Hepatocyte (in vitro differentiated cells): ENCODE measurements at regions not wholly inside any gene's neighbourhood (a gene's known extent, or its start where the extent isn't known, plus 50 kb on each side); places are given as distances from the start of the nearest gene placed in this dataset.

Experiments used
- EZH2 ChIP-seq: fragments of 200-600 bp; sonication (generic); IDR thresholded peaks from 2 replicates; pipeline ENCODE4 v1.6.1; 2016; ENCODE audit warnings: antibody characterized with exemption, mild to moderate bottlenecking, borderline replicate concordance
- EZH2phosphoT487 ChIP-seq: fragments of 200-600 bp; sonication (generic); IDR thresholded peaks from one replicate; pipeline ENCODE4 v1.6.1; 2018; ENCODE audit warnings: antibody characterized with exemption, mild to moderate bottlenecking, low read depth, moderate library complexity; ENCODE audit not compliant: unreplicated experiment, severe bottlenecking
- TF ChIP-seq, protein P1 (sequence below): fragments of 200-600 bp; sonication (generic); IDR thresholded peaks from 2 replicates; pipeline ENCODE4 v1.5.1; 2016; ENCODE audit warnings: antibody characterized with exemption, mild to moderate bottlenecking; ENCODE audit not compliant: poor library complexity

DNA sequence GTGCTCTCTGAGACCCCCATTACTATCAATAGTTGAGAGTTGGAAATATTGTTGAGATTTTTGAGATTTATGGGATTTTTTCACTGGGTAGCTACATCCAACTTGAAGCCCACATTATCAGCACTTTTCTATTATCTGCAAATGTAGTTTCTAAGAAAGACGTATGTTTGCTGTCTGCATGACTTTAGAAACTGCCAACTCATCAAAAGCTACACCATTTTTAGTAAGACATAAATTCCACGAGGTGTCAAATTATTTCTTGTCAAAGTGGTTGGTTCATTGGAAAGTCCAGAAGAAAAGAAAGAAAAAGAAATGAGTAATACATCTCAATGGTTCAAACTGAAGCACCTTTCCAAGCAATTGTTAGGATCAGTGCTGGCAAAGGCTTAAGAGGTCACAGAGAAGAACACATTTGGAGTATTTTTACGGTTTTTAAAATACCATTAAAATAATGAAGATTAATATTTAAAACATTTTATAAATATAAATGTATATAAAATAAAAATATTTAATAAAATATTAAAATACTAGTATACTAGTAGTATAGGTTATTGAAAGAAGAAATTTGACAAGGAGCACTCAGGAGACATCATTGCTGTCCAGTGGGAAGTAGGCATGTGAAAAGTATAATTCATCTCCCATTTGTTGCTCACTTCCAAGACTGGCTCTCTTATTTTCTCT, 463.5 kb downstream of the TAFA4 start:
- TF ChIP-seq, protein P1, sequence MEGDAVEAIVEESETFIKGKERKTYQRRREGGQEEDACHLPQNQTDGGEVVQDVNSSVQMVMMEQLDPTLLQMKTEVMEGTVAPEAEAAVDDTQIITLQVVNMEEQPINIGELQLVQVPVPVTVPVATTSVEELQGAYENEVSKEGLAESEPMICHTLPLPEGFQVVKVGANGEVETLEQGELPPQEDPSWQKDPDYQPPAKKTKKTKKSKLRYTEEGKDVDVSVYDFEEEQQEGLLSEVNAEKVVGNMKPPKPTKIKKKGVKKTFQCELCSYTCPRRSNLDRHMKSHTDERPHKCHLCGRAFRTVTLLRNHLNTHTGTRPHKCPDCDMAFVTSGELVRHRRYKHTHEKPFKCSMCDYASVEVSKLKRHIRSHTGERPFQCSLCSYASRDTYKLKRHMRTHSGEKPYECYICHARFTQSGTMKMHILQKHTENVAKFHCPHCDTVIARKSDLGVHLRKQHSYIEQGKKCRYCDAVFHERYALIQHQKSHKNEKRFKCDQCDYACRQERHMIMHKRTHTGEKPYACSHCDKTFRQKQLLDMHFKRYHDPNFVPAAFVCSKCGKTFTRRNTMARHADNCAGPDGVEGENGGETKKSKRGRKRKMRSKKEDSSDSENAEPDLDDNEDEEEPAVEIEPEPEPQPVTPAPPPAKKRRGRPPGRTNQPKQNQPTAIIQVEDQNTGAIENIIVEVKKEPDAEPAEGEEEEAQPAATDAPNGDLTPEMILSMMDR = no peak
- no peak for TF ChIP-seq EZH2phosphoT487
- no peak for TF ChIP-seq EZH2
